ENCODE measurements at regions not wholly inside any gene's neighbourhood (a gene's known extent, or its start where the extent isn't known, plus 50 kb on each side); places are given as distances from the start of the nearest gene placed in this dataset.

DNA sequence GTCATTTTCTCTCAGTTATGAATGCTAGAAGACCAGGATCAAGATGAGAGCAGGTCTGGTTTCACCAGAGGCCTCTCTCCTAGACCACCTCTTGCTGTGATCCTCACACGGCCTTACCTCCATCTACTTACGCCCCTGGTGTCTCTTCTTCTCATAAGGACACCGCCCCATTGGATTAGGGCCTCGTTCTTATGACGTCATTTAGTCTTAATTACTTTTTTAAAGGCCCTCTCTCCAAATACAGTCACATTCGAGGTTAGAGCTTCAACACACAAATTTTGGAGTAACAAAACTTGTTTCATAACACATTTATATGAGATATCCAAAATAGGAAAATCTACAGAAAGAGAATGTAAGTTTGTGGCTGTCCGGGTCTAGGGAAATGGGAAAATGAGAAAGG is 391.0 kb upstream of the PITX2 start:
- TF ChIP-seq MEF2A (IDR thresholded peaks at IDR 0.05; ENCODE audit: insufficient read depth, low read depth, low read length) (no peak), POLR2AphosphoS5 (IDR thresholded peaks at IDR 0.05; ENCODE audit: low read length) (no peak), HDAC2 (IDR thresholded peaks at IDR 0.05) (no peak)
- TF ChIP-seq, protein P1, sequence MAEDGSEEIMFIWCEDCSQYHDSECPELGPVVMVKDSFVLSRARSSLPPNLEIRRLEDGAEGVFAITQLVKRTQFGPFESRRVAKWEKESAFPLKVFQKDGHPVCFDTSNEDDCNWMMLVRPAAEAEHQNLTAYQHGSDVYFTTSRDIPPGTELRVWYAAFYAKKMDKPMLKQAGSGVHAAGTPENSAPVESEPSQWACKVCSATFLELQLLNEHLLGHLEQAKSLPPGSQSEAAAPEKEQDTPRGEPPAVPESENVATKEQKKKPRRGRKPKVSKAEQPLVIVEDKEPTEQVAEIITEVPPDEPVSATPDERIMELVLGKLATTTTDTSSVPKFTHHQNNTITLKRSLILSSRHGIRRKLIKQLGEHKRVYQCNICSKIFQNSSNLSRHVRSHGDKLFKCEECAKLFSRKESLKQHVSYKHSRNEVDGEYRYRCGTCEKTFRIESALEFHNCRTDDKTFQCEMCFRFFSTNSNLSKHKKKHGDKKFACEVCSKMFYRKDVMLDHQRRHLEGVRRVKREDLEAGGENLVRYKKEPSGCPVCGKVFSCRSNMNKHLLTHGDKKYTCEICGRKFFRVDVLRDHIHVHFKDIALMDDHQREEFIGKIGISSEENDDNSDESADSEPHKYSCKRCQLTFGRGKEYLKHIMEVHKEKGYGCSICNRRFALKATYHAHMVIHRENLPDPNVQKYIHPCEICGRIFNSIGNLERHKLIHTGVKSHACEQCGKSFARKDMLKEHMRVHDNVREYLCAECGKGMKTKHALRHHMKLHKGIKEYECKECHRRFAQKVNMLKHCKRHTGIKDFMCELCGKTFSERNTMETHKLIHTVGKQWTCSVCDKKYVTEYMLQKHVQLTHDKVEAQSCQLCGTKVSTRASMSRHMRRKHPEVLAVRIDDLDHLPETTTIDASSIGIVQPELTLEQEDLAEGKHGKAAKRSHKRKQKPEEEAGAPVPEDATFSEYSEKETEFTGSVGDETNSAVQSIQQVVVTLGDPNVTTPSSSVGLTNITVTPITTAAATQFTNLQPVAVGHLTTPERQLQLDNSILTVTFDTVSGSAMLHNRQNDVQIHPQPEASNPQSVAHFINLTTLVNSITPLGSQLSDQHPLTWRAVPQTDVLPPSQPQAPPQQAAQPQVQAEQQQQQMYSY (CRISPR knock-in tag; IDR thresholded peaks at IDR 0.05) = no peak
- TF ChIP-seq, protein P2, sequence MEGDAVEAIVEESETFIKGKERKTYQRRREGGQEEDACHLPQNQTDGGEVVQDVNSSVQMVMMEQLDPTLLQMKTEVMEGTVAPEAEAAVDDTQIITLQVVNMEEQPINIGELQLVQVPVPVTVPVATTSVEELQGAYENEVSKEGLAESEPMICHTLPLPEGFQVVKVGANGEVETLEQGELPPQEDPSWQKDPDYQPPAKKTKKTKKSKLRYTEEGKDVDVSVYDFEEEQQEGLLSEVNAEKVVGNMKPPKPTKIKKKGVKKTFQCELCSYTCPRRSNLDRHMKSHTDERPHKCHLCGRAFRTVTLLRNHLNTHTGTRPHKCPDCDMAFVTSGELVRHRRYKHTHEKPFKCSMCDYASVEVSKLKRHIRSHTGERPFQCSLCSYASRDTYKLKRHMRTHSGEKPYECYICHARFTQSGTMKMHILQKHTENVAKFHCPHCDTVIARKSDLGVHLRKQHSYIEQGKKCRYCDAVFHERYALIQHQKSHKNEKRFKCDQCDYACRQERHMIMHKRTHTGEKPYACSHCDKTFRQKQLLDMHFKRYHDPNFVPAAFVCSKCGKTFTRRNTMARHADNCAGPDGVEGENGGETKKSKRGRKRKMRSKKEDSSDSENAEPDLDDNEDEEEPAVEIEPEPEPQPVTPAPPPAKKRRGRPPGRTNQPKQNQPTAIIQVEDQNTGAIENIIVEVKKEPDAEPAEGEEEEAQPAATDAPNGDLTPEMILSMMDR (IDR thresholded peaks at IDR 0.05 in 2 of 3, conservative IDR thresholded peaks at IDR 0.05 in 1 of 3; ENCODE audit: control insufficient read depth in 2 of 3, extremely low read depth in 1 of 3, insufficient read depth in 1 of 3, low read depth in 3 of 3, low read length in 3 of 3) = no peak
